ENCODE measurements at regions not wholly inside any gene's neighbourhood (a gene's known extent, or its start where the extent isn't known, plus 50 kb on each side); places are given as distances from the start of the nearest gene placed in this dataset.

GRCh38 chr4:58435871-58436270, 1325.7 kb upstream of the IGFBP7 start:
- TF ChIP-seq, protein P1, sequence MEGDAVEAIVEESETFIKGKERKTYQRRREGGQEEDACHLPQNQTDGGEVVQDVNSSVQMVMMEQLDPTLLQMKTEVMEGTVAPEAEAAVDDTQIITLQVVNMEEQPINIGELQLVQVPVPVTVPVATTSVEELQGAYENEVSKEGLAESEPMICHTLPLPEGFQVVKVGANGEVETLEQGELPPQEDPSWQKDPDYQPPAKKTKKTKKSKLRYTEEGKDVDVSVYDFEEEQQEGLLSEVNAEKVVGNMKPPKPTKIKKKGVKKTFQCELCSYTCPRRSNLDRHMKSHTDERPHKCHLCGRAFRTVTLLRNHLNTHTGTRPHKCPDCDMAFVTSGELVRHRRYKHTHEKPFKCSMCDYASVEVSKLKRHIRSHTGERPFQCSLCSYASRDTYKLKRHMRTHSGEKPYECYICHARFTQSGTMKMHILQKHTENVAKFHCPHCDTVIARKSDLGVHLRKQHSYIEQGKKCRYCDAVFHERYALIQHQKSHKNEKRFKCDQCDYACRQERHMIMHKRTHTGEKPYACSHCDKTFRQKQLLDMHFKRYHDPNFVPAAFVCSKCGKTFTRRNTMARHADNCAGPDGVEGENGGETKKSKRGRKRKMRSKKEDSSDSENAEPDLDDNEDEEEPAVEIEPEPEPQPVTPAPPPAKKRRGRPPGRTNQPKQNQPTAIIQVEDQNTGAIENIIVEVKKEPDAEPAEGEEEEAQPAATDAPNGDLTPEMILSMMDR (IDR thresholded peaks at IDR 0.05) = no peak
- no peak for TF ChIP-seq POLR2A (IDR thresholded peaks at IDR 0.05)
